Loucy (cell line): ENCODE measurements at regions not wholly inside any gene's neighbourhood (a gene's known extent, or its start where the extent isn't known, plus 50 kb on each side); places are given as distances from the start of the nearest gene placed in this dataset.

ENCODE experiments used
- H2AFZ ChIP-seq: fragments of 200-600 bp; sonication (generic); 2 replicates; pipeline ENCODE4 v1.6.0; 2016; ENCODE audit warnings: antibody characterized with exemption, mild to moderate bottlenecking, low read length, moderate library complexity
- H3F3A ChIP-seq: fragments of 200-600 bp; 2 replicates; pipeline ENCODE4 v1.6.0; 2016; ENCODE audit warnings: antibody characterized with exemption, low read depth, mild to moderate bottlenecking
- H3K27me3 ChIP-seq: fragments of 200-600 bp; sonication (generic); 2 replicates; pipeline ENCODE4 v1.6.1; 2014; ENCODE audit warnings: low read length, mild to moderate bottlenecking; ENCODE audit not compliant: insufficient read depth, poor library complexity, severe bottlenecking
- H3K36me3 ChIP-seq: fragments of 200-600 bp; sonication (generic); 2 replicates; pipeline ENCODE4 v1.6.1; 2016; ENCODE audit warnings: low read length; ENCODE audit not compliant: insufficient read depth
- H3K4me1 ChIP-seq: fragments of 200-600 bp; sonication (generic); 2 replicates; pipeline ENCODE4 v1.5.1; 2014; ENCODE audit warnings: low read length, mild to moderate bottlenecking; ENCODE audit not compliant: insufficient read depth, poor library complexity, severe bottlenecking
- H3K4me2 ChIP-seq: fragments of 200-600 bp; sonication (generic); 2 replicates; pipeline ENCODE4 v1.6.0; 2014; ENCODE audit warnings: antibody characterized with exemption, low read length, low read depth, mild to moderate bottlenecking; ENCODE audit not compliant: poor library complexity, severe bottlenecking
- H3K4me3 ChIP-seq: fragments of 200-600 bp; sonication (generic); 2 replicates; pipeline ENCODE4 v1.5.1; 2014; ENCODE audit warnings: low read length, mild to moderate bottlenecking, mixed read lengths; ENCODE audit not compliant: poor library complexity, severe bottlenecking
- H3K79me2 ChIP-seq: fragments of 200-600 bp; sonication (generic); 2 replicates; pipeline ENCODE4 v1.6.1; 2014; ENCODE audit warnings: low read length; ENCODE audit not compliant: insufficient read depth
- H3K9ac ChIP-seq: fragments of 200-600 bp; sonication (generic); 2 replicates; pipeline ENCODE4 v1.6.0; 2014; ENCODE audit warnings: mild to moderate bottlenecking, low read depth, low read length, moderate library complexity; ENCODE audit not compliant: poor library complexity, severe bottlenecking
- H3K9me2 ChIP-seq: fragments of 200-600 bp; sonication (generic); replicated peaks from 2 replicates; pipeline ENCODE4 v1.6.1; 2016; ENCODE audit warnings: low read depth, low read length, mixed read lengths
- H3K9me3 ChIP-seq: fragments of 200-600 bp; sonication (generic); 2 replicates; pipeline ENCODE4 v1.6.1; 2014; ENCODE audit warnings: mild to moderate bottlenecking, antibody characterized with exemption, low read length, low read depth; ENCODE audit not compliant: insufficient read depth
- H4K20me1 ChIP-seq: fragments of 200-600 bp; sonication (generic); 2 replicates; pipeline ENCODE4 v1.6.0; 2014; ENCODE audit warnings: antibody characterized with exemption, low read length, mild to moderate bottlenecking; ENCODE audit not compliant: insufficient read depth, poor library complexity, severe bottlenecking
- EZH2phosphoT487 ChIP-seq: fragments of 200-600 bp; IDR thresholded peaks from 2 replicates; pipeline ENCODE4 v1.6.1; 2018; ENCODE audit warnings: antibody characterized with exemption, mild to moderate bottlenecking, moderate library complexity, borderline replicate concordance
- TF ChIP-seq, protein P1 (sequence below): fragments of 200-600 bp; sonication (generic); conservative IDR thresholded peaks from 2 replicates; pipeline ENCODE4 v1.5.1; 2014; ENCODE audit warnings: mild to moderate bottlenecking, antibody characterized with exemption, low read length

DNA sequence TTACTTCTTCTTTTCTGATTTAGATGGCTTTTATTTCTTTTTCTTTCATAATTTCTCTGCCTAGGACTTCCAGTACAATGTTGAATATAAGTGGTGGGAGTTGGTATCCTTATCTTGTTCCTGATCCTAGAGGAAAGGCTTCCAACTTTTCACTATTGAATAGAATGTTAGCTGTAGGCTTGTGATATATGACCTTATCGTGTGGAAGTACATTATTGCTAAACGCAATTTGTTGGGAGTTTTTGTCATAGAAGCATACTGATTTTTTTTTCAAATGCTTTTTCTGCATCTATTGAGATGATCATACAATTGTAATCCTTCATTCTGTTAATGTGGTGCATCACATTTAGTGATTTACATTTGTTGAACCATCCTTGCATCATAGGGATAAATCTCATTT, 79.5 kb downstream of the FASLG start:
- no peak for TF ChIP-seq EZH2phosphoT487
- TF ChIP-seq, protein P1, sequence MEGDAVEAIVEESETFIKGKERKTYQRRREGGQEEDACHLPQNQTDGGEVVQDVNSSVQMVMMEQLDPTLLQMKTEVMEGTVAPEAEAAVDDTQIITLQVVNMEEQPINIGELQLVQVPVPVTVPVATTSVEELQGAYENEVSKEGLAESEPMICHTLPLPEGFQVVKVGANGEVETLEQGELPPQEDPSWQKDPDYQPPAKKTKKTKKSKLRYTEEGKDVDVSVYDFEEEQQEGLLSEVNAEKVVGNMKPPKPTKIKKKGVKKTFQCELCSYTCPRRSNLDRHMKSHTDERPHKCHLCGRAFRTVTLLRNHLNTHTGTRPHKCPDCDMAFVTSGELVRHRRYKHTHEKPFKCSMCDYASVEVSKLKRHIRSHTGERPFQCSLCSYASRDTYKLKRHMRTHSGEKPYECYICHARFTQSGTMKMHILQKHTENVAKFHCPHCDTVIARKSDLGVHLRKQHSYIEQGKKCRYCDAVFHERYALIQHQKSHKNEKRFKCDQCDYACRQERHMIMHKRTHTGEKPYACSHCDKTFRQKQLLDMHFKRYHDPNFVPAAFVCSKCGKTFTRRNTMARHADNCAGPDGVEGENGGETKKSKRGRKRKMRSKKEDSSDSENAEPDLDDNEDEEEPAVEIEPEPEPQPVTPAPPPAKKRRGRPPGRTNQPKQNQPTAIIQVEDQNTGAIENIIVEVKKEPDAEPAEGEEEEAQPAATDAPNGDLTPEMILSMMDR: no peak
- Histone ChIP-seq H4K20me1 (no peaks in the 10 kb centered on the region), H3K36me3 (no peaks in the 10 kb centered on the region), H3K9me2 (no peaks in the 10 kb centered on the region), H3K4me1 (no peaks in the 10 kb centered on the region), H3K27me3 (no peaks in the 10 kb centered on the region), H3K9ac (no peak overlapping the region), H3K79me2 (no peaks in the 10 kb centered on the region), H3K4me2 (no peak overlapping the region), H3F3A (no peaks in the 10 kb centered on the region), H2AFZ (no peak overlapping the region), H3K9me3 (no peaks in the 10 kb centered on the region), H3K4me3 (no peak overlapping the region)

DNA sequence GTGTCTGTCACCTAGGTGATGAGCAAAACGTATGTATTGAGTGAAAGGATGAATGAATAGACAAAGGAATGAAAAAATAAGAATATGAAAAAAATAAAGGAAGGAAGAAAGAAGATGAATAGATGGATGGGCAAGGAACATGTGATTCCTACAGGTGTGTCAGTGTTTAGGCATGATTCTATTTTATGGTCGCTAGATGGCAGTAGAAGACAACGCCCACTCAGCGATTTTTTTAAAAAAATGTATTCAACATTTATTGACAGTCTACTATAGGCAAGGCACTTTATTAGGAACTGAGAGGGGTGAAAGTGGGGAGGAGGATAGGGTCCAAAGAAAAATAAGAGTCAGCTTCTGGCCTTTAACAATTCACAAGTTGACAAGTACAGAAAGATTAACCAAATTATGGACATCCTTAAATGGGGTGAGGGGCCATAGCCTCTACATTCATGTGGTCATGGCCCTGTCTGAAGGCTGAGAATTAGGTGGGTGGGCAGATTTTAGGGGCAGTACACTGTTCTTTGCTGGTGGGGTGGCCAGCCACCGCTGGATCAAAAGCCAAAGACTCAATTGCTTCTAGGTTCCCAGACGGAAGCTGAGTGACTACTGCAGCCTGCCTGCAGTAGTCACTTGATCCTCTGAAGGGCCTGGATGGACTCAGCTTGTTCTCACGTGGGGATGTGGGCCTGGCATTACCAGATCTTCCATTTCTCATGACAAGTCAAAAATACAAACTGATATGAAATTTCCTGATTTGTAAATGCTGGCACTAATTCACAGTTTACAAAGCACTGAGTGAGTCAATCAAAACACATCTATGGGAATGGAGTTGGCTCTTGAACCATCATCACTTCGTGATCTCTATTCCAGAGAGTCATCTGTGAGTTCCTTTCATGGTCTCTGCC, 83.9 kb downstream of the FASLG start:
- no peak for TF ChIP-seq EZH2phosphoT487
- TF ChIP-seq, protein P1: peak; percentile 90
- Histone ChIP-seq H3K9ac (no peak overlapping the region), H4K20me1 (no peaks in the 10 kb centered on the region), H3K9me3 (no peaks in the 10 kb centered on the region), H3K4me1 (peaks cover 25% of the 10 kb centered on the region), H3K27me3 (no peaks in the 10 kb centered on the region), H3K4me2 (no peak overlapping the region), H3K36me3 (no peaks in the 10 kb centered on the region), H3K4me3 (no peak overlapping the region), H3K79me2 (no peaks in the 10 kb centered on the region), H3K9me2 (no peaks in the 10 kb centered on the region), H3F3A (no peaks in the 10 kb centered on the region), H2AFZ (no peak overlapping the region)

DNA sequence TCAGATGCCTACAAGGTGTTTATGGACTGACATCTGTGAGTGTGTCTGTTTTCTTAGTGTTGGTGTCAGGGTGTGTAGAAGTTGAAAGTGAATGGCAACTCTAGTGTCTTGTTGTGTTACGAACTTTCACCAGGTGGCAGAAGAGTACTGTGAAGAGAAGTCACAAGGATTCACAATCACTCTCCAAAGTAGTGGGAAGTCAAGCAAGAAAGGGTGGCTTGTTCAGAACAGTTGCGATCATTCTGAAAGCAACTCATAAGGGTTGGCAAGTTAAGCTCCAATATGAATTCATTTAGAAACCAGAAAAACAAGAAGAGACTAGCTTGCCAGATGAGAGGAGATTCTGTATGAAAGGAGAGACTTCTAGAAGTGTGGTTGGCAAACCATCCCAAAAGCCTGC, 86.1 kb downstream of the FASLG start:
- no peak for TF ChIP-seq EZH2phosphoT487
- TF ChIP-seq, protein P1: peak; percentile 89
- Histone ChIP-seq H4K20me1 (no peaks in the 10 kb centered on the region), H3K9me3 (no peaks in the 10 kb centered on the region), H3K27me3 (no peaks in the 10 kb centered on the region), H3K79me2 (no peaks in the 10 kb centered on the region), H2AFZ (no peak overlapping the region; the same call in 1 of the 2 replicates), H3K36me3 (no peaks in the 10 kb centered on the region), H3K4me2 (peak overlapping the region; percentile 68), H3K4me1 (peaks cover 25% of the 10 kb centered on the region), H3K9me2 (no peaks in the 10 kb centered on the region), H3F3A (no peaks in the 10 kb centered on the region), H3K9ac (peak overlapping the region; percentile 21), H3K4me3 (no peak overlapping the region)
